Hepatocyte (in vitro differentiated cells): ENCODE measurements at regions not wholly inside any gene's neighbourhood (a gene's known extent, or its start where the extent isn't known, plus 50 kb on each side); places are given as distances from the start of the nearest gene placed in this dataset.

Source experiments
- EZH2phosphoT487 ChIP-seq: fragments of 200-600 bp; sonication (generic); IDR thresholded peaks from one replicate; pipeline ENCODE4 v1.6.1; 2018; ENCODE audit warnings: antibody characterized with exemption, mild to moderate bottlenecking, low read depth, moderate library complexity; ENCODE audit not compliant: unreplicated experiment, severe bottlenecking
- TF ChIP-seq, protein P1 (sequence below): fragments of 200-600 bp; sonication (generic); IDR thresholded peaks from 2 replicates; pipeline ENCODE4 v1.5.1; 2016; ENCODE audit warnings: antibody characterized with exemption, mild to moderate bottlenecking; ENCODE audit not compliant: poor library complexity

GRCh38 chr2:147297820-147298219, 547.0 kb upstream of the ACVR2A start:
- TF ChIP-seq, protein P1, sequence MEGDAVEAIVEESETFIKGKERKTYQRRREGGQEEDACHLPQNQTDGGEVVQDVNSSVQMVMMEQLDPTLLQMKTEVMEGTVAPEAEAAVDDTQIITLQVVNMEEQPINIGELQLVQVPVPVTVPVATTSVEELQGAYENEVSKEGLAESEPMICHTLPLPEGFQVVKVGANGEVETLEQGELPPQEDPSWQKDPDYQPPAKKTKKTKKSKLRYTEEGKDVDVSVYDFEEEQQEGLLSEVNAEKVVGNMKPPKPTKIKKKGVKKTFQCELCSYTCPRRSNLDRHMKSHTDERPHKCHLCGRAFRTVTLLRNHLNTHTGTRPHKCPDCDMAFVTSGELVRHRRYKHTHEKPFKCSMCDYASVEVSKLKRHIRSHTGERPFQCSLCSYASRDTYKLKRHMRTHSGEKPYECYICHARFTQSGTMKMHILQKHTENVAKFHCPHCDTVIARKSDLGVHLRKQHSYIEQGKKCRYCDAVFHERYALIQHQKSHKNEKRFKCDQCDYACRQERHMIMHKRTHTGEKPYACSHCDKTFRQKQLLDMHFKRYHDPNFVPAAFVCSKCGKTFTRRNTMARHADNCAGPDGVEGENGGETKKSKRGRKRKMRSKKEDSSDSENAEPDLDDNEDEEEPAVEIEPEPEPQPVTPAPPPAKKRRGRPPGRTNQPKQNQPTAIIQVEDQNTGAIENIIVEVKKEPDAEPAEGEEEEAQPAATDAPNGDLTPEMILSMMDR: no peak
- no peak for TF ChIP-seq EZH2phosphoT487
